Activated CD4-positive, alpha-beta T cell treated with anti-CD3 and anti-CD28 coated beads for 48 hours (primary cell): ENCODE measurements at regions not wholly inside any gene's neighbourhood (a gene's known extent, or its start where the extent isn't known, plus 50 kb on each side); places are given as distances from the start of the nearest gene placed in this dataset.

Experiments used
- DNase-seq: peaks from one replicate; pipeline ENCODE4 v3.0.0-alpha.2; 2020

- no peak for DNase-seq
Measured at GRCh38 chr16:5557966-5558365, 460.4 kb upstream of the EEF2KMT start.

- DNase-seq = no peak
Measured at GRCh38 chr16:5557448-5557847, 459.9 kb upstream of the EEF2KMT start.

GRCh38 chr16:5556158-5556810 lies 458.7 kb upstream of the EEF2KMT start:
- DNase-seq = no peak

GRCh38 chr16:5551909-5552308 lies 454.3 kb upstream of the EEF2KMT start:
- DNase-seq = no peak

- DNase-seq = no peak
Measured at GRCh38 chr16:5549802-5550201, 452.2 kb upstream of the EEF2KMT start.

- no peak for DNase-seq
Measured at GRCh38 chr16:5541356-5541755, 443.8 kb upstream of the EEF2KMT start.

GRCh38 chr16:5537347-5537746 lies 439.8 kb upstream of the EEF2KMT start:
- no peak for DNase-seq

- DNase-seq = no peak
Measured at GRCh38 chr16:5533321-5533888, 435.8 kb upstream of the EEF2KMT start.

- no peak for DNase-seq
Measured at GRCh38 chr16:5527817-5528216, 430.2 kb upstream of the EEF2KMT start.

GRCh38 chr16:5526826-5527225 lies 429.2 kb upstream of the EEF2KMT start:
- no peak for DNase-seq

GRCh38 chr16:5523829-5524228 lies 426.2 kb upstream of the EEF2KMT start:
- no peak for DNase-seq

GRCh38 chr16:5516115-5516514 lies 418.5 kb upstream of the EEF2KMT start:
- DNase-seq = no peak

GRCh38 chr16:5512014-5512413 lies 414.4 kb upstream of the EEF2KMT start:
- DNase-seq = no peak

- no peak for DNase-seq
Measured at GRCh38 chr16:5510819-5511370, 413.3 kb upstream of the EEF2KMT start.

- no peak for DNase-seq
Measured at GRCh38 chr16:5509794-5510193, 412.2 kb upstream of the EEF2KMT start.

- DNase-seq = no peak
Measured at GRCh38 chr16:5509336-5509735, 411.7 kb upstream of the EEF2KMT start.

GRCh38 chr16:5508371-5508770 lies 410.8 kb upstream of the EEF2KMT start:
- no peak for DNase-seq

- DNase-seq = no peak
Measured at GRCh38 chr16:5506021-5506420, 408.4 kb upstream of the EEF2KMT start.

- DNase-seq = no peak
Measured at GRCh38 chr16:5505091-5505887, 407.7 kb upstream of the EEF2KMT start.

GRCh38 chr16:5504064-5504781 lies 406.6 kb upstream of the EEF2KMT start:
- DNase-seq = no peak

GRCh38 chr16:5502944-5503343 lies 405.3 kb upstream of the EEF2KMT start:
- DNase-seq = no peak

- no peak for DNase-seq
Measured at GRCh38 chr16:5502467-5502869, 404.9 kb upstream of the EEF2KMT start.

GRCh38 chr16:5500526-5500925 lies 402.9 kb upstream of the EEF2KMT start:
- no peak for DNase-seq
